Smooth muscle cell of the brain vasculature (primary cell): ENCODE measurements at regions not wholly inside any gene's neighbourhood (a gene's known extent, or its start where the extent isn't known, plus 50 kb on each side); places are given as distances from the start of the nearest gene placed in this dataset.
"Not testable (repeated sequence)": the region's sequence is repeated elsewhere in the genome, so short reads cannot be mapped to it uniquely, and the experiment has no call there.

Experiments
- DNase-seq: peaks from one replicate; pipeline ENCODE4 v3.0.0-alpha.2; 2012; ENCODE audit warnings: low read depth, low spot score

GRCh38 chr1:55517036-55517435, 301.9 kb upstream of the USP24 start:
- DNase-seq, result no peak

GRCh38 chr1:55514571-55514970, 299.4 kb upstream of the USP24 start:
- not testable (repeated sequence) for DNase-seq

GRCh38 chr1:55512466-55512865, 297.3 kb upstream of the USP24 start:
- no peak for DNase-seq

GRCh38 chr1:55507578-55507931, 292.4 kb upstream of the USP24 start:
- no peak for DNase-seq

- peak; percentile 35 for DNase-seq
These were observed 291.8 kb upstream of the USP24 start for GRCh38 chr1:55506740-55507577.

- DNase-seq, result no peak
These were observed 290.2 kb upstream of the USP24 start for GRCh38 chr1:55505326-55505725.

- no peak for DNase-seq
These were observed 289.2 kb upstream of the USP24 start for GRCh38 chr1:55504306-55504731.

GRCh38 chr1:55503663-55504305, 288.6 kb upstream of the USP24 start:
- DNase-seq, result no peak

- no peak for DNase-seq
These were observed 285.4 kb upstream of the USP24 start for GRCh38 chr1:55500601-55501000.

GRCh38 chr1:55490547-55490946, 275.4 kb upstream of the USP24 start:
- no peak for DNase-seq

- DNase-seq, result no peak
These were observed 269.0 kb upstream of the USP24 start for GRCh38 chr1:55484173-55484572.

- DNase-seq, result no peak
These were observed 268.4 kb upstream of the USP24 start for GRCh38 chr1:55483523-55483922.

GRCh38 chr1:55481634-55482033, 266.5 kb upstream of the USP24 start:
- no peak for DNase-seq

GRCh38 chr1:55480029-55480795, 265.0 kb upstream of the USP24 start:
- no peak for DNase-seq

- DNase-seq, result no peak
These were observed 263.6 kb upstream of the USP24 start for GRCh38 chr1:55478742-55479141.

GRCh38 chr1:55477953-55478352, 262.8 kb upstream of the USP24 start:
- no peak for DNase-seq

- no peak for DNase-seq
These were observed 261.4 kb upstream of the USP24 start for GRCh38 chr1:55476445-55477015.

- DNase-seq, result no peak
These were observed 259.1 kb upstream of the USP24 start for GRCh38 chr1:55474168-55474786.

GRCh38 chr1:55473661-55474060, 258.5 kb upstream of the USP24 start:
- DNase-seq, result no peak

- no peak for DNase-seq
These were observed 257.6 kb upstream of the USP24 start for GRCh38 chr1:55472784-55473183.

GRCh38 chr1:55472115-55472514, 257.0 kb upstream of the USP24 start:
- no peak for DNase-seq
